ENCODE measurements at regions not wholly inside any gene's neighbourhood (a gene's known extent, or its start where the extent isn't known, plus 50 kb on each side); places are given as distances from the start of the nearest gene placed in this dataset.

DNA sequence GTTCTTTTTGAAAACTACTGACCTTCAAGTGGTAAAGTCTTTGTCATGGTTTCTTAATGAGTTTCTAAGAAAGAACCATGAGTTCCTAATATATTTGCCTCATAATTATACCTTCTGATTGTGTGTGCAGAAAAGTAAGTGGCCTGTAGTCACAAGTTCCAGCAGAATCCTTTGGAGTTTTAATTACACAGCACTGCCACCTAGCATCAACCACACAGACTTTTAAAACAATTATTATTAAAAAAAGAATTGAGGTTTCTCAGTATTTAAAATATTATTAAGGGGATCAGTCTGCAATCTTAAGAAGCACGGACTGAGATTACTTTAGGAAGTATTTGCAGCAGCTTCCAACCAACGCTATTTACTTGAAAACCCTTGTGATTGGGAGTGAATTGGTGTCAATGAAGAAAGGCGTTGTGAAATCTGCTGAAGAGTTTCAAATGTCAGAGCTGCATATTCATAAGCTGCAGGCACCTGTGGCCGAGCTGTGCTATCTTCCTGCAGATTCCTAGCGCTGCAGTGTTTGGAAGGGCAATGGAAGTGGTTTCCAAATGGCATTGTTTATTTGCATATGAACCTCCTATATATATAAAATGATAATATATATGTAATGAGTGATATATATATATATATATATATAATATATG is 1074.2 kb upstream of the WWC1 start:
- Histone ChIP-seq H3K27ac (no peak overlapping the region), H3K36me3 (ENCODE audit: insufficient read depth, low read length) (no peaks in the 10 kb centered on the region)
- no peak for DNase-seq (ENCODE audit: low read depth, low spot score)

DNA sequence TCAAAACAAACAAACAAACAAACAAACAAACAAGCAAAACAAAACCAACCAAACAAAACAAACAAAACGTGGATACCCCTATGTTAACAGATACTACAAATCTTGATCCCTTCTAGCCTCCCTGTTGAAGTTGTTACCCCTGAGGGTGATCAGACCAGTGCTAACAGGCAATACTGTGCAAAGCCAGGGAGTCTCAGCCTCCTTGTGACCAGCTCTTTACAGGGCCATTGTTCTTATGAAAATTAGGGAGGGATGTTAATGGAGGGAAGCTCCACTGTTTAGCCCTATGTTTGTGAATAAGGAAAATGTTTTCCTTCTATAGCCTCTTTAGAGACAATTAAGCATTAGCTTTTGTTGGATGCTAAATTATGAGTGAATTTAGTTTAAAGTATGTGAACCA is 1072.1 kb upstream of the WWC1 start:
- Histone ChIP-seq H3K4me3 (no peak overlapping the region), H3K9ac (ENCODE audit: insufficient read length) (no peak overlapping the region), H3K27ac (no peak overlapping the region), H3K36me3 (ENCODE audit: insufficient read depth, low read length) (no peaks in the 10 kb centered on the region), H3K9me3 (ENCODE audit: low read depth, low read length) (no peaks in the 10 kb centered on the region)
- DNase-seq (ENCODE audit: low read depth, low spot score): no peak
- TF ChIP-seq FOXP2 (optimal IDR thresholded peaks at IDR 0.05; ENCODE audit: control extremely low read depth, extremely low read length, insufficient read depth) (no peak), EZH2 (IDR thresholded peaks at IDR 0.05) (no peak)

More for the DNA sequence above, 1074.2 kb upstream of the WWC1 start:
- Histone ChIP-seq H3K9me3 (ENCODE audit: low read depth, low read length) (no peaks in the 10 kb centered on the region), H3K9ac (ENCODE audit: insufficient read length) (no peak overlapping the region), H3K4me3 (no peak overlapping the region)
- TF ChIP-seq EZH2 (IDR thresholded peaks at IDR 0.05) (no peak), FOXP2 (optimal IDR thresholded peaks at IDR 0.05; ENCODE audit: control extremely low read depth, extremely low read length, insufficient read depth) (no peak), POLR2AphosphoS5 (IDR thresholded peaks at IDR 0.05; ENCODE audit: borderline replicate concordance, low read depth, low read length) (no peak)

DNA sequence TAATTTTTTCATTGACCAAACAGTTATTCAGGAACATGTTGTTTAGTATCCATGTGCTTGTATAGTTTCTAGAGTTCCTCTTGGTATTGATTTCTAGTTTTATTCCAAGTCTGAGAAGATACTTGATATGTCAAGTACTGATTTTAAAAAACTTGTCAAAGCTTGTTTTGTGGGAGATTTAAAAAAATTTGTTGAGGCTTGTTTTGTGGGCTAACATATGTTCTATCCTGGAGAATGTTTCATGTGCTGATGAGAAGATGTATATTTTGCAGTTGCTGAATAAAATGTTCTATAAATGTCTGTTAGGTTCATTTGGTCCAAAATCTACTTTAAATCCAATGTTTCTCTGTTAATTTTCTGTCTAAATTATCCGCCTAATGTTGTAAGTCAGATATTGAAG is 1065.1 kb upstream of the WWC1 start:
- Histone ChIP-seq H3K9ac (ENCODE audit: insufficient read length) (no peak overlapping the region), H3K4me3 (no peak overlapping the region), H3K9me3 (ENCODE audit: low read depth, low read length) (no peaks in the 10 kb centered on the region), H3K36me3 (ENCODE audit: insufficient read depth, low read length) (no peaks in the 10 kb centered on the region), H3K27ac (no peak overlapping the region)
- no peak for TF ChIP-seq FOXP2 (optimal IDR thresholded peaks at IDR 0.05; ENCODE audit: control extremely low read depth, extremely low read length, insufficient read depth)
- no peak for TF ChIP-seq EZH2 (IDR thresholded peaks at IDR 0.05)
- TF ChIP-seq POLR2AphosphoS5 (IDR thresholded peaks at IDR 0.05; ENCODE audit: borderline replicate concordance, low read depth, low read length): no peak
- DNase-seq (ENCODE audit: low read depth, low spot score): no peak

DNA sequence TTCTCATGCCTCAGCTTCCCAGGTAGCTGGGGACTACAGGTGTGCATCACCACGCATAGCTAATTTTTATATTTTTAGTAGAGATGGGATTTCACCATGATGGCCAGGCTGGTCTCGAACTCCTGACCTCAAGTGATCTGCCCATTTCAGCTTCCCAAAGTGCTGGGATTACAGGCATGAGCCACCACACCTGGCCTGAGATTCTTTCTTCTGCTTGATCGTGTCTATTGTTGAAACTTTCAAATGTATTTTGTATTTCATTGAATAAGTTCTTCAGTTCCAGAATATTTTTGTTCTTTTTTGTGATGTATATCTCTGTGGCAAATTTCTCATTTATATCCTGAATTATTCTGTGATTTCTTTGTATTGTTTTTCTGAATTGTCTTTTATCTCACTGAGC is 1063.3 kb upstream of the WWC1 start:
- no peaks in the 10 kb centered on the region for H3K9me3 ChIP-seq (ENCODE audit: low read depth, low read length)
- no peak for DNase-seq (ENCODE audit: low read depth, low spot score)
- no peak overlapping the region for H3K27ac ChIP-seq
- H3K9ac ChIP-seq (ENCODE audit: insufficient read length): no peak overlapping the region
- H3K4me3 ChIP-seq: no peak overlapping the region
- TF ChIP-seq POLR2AphosphoS5 (IDR thresholded peaks at IDR 0.05; ENCODE audit: borderline replicate concordance, low read depth, low read length) (no peak), FOXP2 (optimal IDR thresholded peaks at IDR 0.05; ENCODE audit: control extremely low read depth, extremely low read length, insufficient read depth) (no peak), EZH2 (IDR thresholded peaks at IDR 0.05) (no peak)
- H3K36me3 ChIP-seq (ENCODE audit: insufficient read depth, low read length): no peaks in the 10 kb centered on the region

DNA sequence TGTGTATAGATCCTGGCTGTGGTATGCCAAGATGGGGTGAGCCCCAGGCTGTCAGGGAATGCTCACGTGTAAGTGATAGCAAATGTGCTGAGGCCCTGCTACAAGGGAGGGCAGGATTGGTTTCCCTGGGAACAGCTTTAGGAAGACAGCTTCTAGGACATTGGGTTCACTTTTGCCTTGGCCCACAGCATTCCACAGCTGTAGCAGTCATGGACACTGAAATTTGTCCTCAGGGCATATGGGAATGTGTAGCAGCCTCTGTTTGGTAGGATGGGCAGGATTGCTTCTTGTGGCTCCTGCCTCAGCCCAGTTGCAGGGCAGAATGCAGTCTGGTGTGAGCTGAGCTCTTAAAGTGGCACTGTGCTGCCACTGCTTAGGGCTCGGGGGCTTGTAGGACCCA is 1061.7 kb upstream of the WWC1 start:
- TF ChIP-seq FOXP2 (optimal IDR thresholded peaks at IDR 0.05; ENCODE audit: control extremely low read depth, extremely low read length, insufficient read depth) (no peak), POLR2AphosphoS5 (IDR thresholded peaks at IDR 0.05; ENCODE audit: borderline replicate concordance, low read depth, low read length) (no peak), EZH2 (IDR thresholded peaks at IDR 0.05) (no peak)
- H3K36me3 ChIP-seq (ENCODE audit: insufficient read depth, low read length): no peaks in the 10 kb centered on the region
- H3K9ac ChIP-seq (ENCODE audit: insufficient read length): no peak overlapping the region
- no peak for DNase-seq (ENCODE audit: low read depth, low spot score)
- no peak overlapping the region for H3K27ac ChIP-seq
- H3K4me3 ChIP-seq: no peak overlapping the region
- H3K9me3 ChIP-seq (ENCODE audit: low read depth, low read length): no peaks in the 10 kb centered on the region

DNA sequence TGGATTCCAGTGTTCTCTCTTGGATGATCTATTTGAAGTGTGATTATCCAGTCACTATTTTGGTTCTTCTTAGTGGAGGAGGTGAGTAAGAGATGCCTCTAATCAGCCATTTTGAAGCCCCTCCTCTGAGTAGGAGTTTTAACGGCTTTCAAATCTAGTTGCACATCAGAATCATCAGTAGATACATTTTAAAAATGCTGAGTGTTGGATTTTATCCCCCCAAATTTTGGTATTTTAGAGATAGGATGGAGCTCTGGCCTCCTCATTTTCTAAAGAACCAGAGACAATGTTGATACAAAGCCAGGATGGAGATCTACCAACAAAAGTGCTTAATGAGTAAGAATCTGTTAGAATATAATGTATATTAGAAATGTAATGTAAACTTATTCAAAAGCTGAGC is 1061.0 kb upstream of the WWC1 start:
- H3K4me3 ChIP-seq: no peak overlapping the region
- TF ChIP-seq POLR2AphosphoS5 (IDR thresholded peaks at IDR 0.05; ENCODE audit: borderline replicate concordance, low read depth, low read length) (no peak), FOXP2 (optimal IDR thresholded peaks at IDR 0.05; ENCODE audit: control extremely low read depth, extremely low read length, insufficient read depth) (no peak), EZH2 (IDR thresholded peaks at IDR 0.05) (no peak)
- H3K36me3 ChIP-seq (ENCODE audit: insufficient read depth, low read length): no peaks in the 10 kb centered on the region
- no peak for DNase-seq (ENCODE audit: low read depth, low spot score)
- H3K27ac ChIP-seq: no peak overlapping the region
- no peak overlapping the region for H3K9ac ChIP-seq (ENCODE audit: insufficient read length)
- no peaks in the 10 kb centered on the region for H3K9me3 ChIP-seq (ENCODE audit: low read depth, low read length)

DNA sequence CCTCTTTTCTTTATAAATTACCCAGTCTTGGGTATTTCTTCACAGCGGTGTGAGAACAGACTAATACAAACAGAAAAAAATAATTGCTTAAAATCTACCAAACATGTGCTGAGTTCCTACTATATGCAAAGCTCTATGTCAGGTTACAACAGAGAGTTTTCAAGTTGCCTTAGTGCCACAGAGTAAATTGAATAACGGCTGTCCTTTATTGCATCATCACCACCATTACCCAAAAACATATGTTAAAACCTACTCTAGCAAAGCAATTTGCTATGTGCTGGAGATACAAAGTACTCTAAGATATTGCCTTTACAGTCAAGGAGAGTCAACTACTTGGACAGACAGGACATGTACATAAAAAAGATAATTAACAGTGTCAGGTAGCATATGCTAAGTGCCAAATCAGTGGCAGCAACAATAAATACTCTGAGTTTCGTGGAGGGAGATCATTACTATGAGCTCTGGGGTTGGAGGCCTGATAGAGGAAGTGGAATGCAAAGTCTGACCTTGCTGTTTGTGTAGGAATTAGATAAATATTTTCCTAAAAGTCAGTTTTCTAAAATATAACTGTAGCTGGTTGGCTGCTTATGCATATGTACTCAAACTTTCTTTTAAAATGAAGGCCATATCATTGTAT is 1058.7 kb upstream of the WWC1 start:
- no peaks in the 10 kb centered on the region for H3K9me3 ChIP-seq (ENCODE audit: low read depth, low read length)
- peak overlapping the region; percentile 66 for H3K9ac ChIP-seq (ENCODE audit: insufficient read length)
- no peaks in the 10 kb centered on the region for H3K36me3 ChIP-seq (ENCODE audit: insufficient read depth, low read length)
- H3K4me3 ChIP-seq: peak overlapping the region; percentile 47; the same call in 1 of the 2 replicates
- DNase-seq (ENCODE audit: low read depth, low spot score): peak; percentile 37
- H3K27ac ChIP-seq: peak overlapping the region; percentile 95
- TF ChIP-seq FOXP2 (optimal IDR thresholded peaks at IDR 0.05; ENCODE audit: control extremely low read depth, extremely low read length, insufficient read depth): no peak
- no peak for TF ChIP-seq EZH2 (IDR thresholded peaks at IDR 0.05)
- TF ChIP-seq POLR2AphosphoS5 (IDR thresholded peaks at IDR 0.05; ENCODE audit: borderline replicate concordance, low read depth, low read length): no peak

DNA sequence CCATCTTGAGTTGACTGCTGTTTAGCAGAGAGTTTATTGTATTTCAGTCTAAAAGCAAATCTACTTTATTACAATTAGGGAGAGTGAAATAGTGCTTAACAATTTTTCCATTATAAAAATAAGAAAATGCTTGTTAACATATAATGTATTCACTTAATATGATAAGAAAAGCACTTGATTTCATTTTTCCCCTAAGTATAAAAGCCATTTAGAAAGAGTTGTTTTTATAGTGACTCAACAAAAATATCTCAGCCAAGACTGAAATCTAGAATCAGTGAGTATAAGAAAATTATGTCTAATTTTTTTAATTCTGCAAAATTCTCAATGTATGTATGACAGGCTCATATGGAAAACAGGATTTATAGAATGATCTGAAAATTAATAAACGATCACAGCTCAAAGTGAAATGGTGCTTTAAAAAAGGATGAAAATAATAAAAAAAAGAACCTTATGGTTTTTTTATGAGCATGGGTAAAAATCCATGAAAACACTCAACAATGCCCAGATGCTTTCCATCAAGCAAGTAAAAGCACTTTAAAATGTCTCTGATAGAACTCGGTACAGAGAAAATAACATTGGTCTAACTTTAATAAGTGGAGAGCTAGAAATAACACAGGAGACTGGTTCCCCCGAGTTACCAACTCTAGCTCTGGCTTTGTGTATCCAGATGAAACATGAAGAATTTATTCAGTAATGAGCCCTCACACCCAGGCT is 1057.8 kb upstream of the WWC1 start:
- Histone ChIP-seq H3K4me3 (no peak overlapping the region; the same call in 1 of the 2 replicates), H3K9me3 (ENCODE audit: low read depth, low read length) (no peaks in the 10 kb centered on the region), H3K36me3 (ENCODE audit: insufficient read depth, low read length) (no peaks in the 10 kb centered on the region), H3K27ac (peak overlapping the region; percentile 95), H3K9ac (ENCODE audit: insufficient read length) (peak overlapping the region; percentile 66)
- no peak for DNase-seq (ENCODE audit: low read depth, low spot score)
- TF ChIP-seq EZH2 (IDR thresholded peaks at IDR 0.05): no peak
- TF ChIP-seq FOXP2 (optimal IDR thresholded peaks at IDR 0.05; ENCODE audit: control extremely low read depth, extremely low read length, insufficient read depth): no peak
- no peak for TF ChIP-seq POLR2AphosphoS5 (IDR thresholded peaks at IDR 0.05; ENCODE audit: borderline replicate concordance, low read depth, low read length)
